Naive thymus-derived CD4-positive, alpha-beta T cell (primary cell): ENCODE measurements at regions not wholly inside any gene's neighbourhood (a gene's known extent, or its start where the extent isn't known, plus 50 kb on each side); places are given as distances from the start of the nearest gene placed in this dataset.

Source experiments
- ATAC-seq: fragments of 150-1000 bp; cut with Tn5 transposase; 2 replicates; pipeline ENCODE4 v1.10.0; 2021; ENCODE audit warnings: mild to moderate bottlenecking, moderate library complexity
- CTCF ChIA-PET: fragments of 350-600 bp; sonication (Branson Sonifier 250); formaldehyde crosslinking; loops from one replicate; lab custom pipeline; 2021; ENCODE audit warnings: antibody characterized with exemption; lab: Charles Lee
- POLR2A ChIA-PET: fragments of 350-600 bp; sonication (Branson Sonifier 250); formaldehyde crosslinking; loops from one replicate; lab custom pipeline; 2021; ENCODE audit warnings: antibody characterized with exemption, inconsistent platforms; lab: Charles Lee
- DNase-seq, 9 donors: peaks; one replicate each; pipeline versions ENCODE4 v3.0.0 to v3.0.0-alpha.2; 2020 to 2022; ENCODE audit warnings: mixed read lengths in 1 of 9
- H3K27ac ChIP-seq: one replicate; pipeline ENCODE4 v1.7.0; 2013; ENCODE audit warnings: mild to moderate bottlenecking, low read depth, low read length, moderate library complexity
- H3K27me3 ChIP-seq, 2 donors: one replicate each; pipeline ENCODE4 v1.7.0; 2013; ENCODE audit warnings: low read length in 2 of 2, mild to moderate bottlenecking in 2 of 2, moderate library complexity in 2 of 2; ENCODE audit not compliant: control insufficient read depth in 2 of 2, insufficient read depth in 2 of 2
- H3K36me3 ChIP-seq, 3 experiments: 1 replicate in 2 of 3; 2 replicates in 1 of 3; pipeline ENCODE4 v1.7.0; 2013; ENCODE audit warnings: low read length in 3 of 3, mild to moderate bottlenecking in 3 of 3, moderate library complexity in 1 of 3; ENCODE audit not compliant: insufficient read depth in 3 of 3, control insufficient read depth in 2 of 3
- H3K4me1 ChIP-seq, 2 donors: one replicate each; pipeline ENCODE4 v1.7.0; 2013; ENCODE audit warnings: low read length in 2 of 2, mild to moderate bottlenecking in 2 of 2, moderate library complexity in 1 of 2; ENCODE audit not compliant: control insufficient read depth in 2 of 2, insufficient read depth in 2 of 2
- H3K4me3 ChIP-seq: 2 replicates; pipeline ENCODE4 v1.7.0; 2013; ENCODE audit warnings: mild to moderate bottlenecking, low read length
- H3K9me3 ChIP-seq, 3 experiments: 1 replicate in 2 of 3; 2 replicates in 1 of 3; pipeline ENCODE4 v1.7.0; 2013; ENCODE audit warnings: low read length in 3 of 3; ENCODE audit not compliant: control insufficient read depth in 2 of 3
- H3K27ac Mint-ChIP-seq, 9 donors: one replicate each; pipeline ENCODE4 v1.8.0; 2020 to 2022; ENCODE audit warnings: mixed read lengths in 9 of 9, mild to moderate bottlenecking in 8 of 9, moderate library complexity in 5 of 9, inconsistent platforms in 2 of 9
- H3K27me3 Mint-ChIP-seq, 5 donors: one replicate each; pipeline ENCODE4 v1.8.0; 2021 to 2022; ENCODE audit warnings: mixed read lengths in 5 of 5, mild to moderate bottlenecking in 1 of 5
- H3K36me3 Mint-ChIP-seq, 5 donors: one replicate each; pipeline ENCODE4 v1.8.0; 2020 to 2022; ENCODE audit warnings: mixed read lengths in 5 of 5, mild to moderate bottlenecking in 3 of 5, inconsistent platforms in 1 of 5
- H3K4me1 Mint-ChIP-seq, 7 donors: one replicate each; pipeline ENCODE4 v1.8.0; 2020 to 2022; ENCODE audit warnings: mixed read lengths in 7 of 7, mild to moderate bottlenecking in 3 of 7, inconsistent platforms in 1 of 7
- H3K4me3 Mint-ChIP-seq, 10 donors: one replicate each; pipeline ENCODE4 v1.8.0; 2020 to 2022; ENCODE audit warnings: mild to moderate bottlenecking in 10 of 10, mixed read lengths in 10 of 10, moderate library complexity in 6 of 10, inconsistent platforms in 2 of 10
- H3K9me3 Mint-ChIP-seq, 11 donors: one replicate each; pipeline ENCODE4 v1.8.0; 2020 to 2022; ENCODE audit warnings: mixed read lengths in 11 of 11, mild to moderate bottlenecking in 4 of 11, inconsistent platforms in 1 of 11, moderate library complexity in 1 of 11
- intact Hi-C, 2 donors: fragments of 100-400 bp; cut with micrococcal nuclease; formaldehyde crosslinking; loops; one replicate each; pipeline ENCODE4 v1.15.1; 2023

DNA sequence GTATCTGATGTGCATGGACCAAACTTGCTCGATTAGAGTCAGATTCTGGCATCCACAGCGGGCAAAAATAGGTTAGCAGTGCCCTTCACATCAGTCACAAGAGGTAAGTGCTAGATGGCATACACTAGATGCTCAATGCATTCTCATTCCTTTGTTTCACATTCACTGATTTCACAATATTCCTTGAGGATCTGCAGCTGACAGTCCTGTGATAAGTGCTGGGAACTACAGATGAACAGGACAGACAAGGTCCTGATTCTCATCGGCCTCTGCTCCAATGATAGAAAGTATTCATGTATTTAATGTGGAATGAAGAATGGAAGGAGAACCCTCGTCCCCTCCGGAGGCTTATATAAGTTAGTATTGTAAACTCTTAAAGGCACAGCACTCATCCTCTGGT is 96.8 kb upstream of the SERPINE2 start:
- peaks cover 14 to 36% (median 31%) of the 10 kb centered on the region in 5 donors for H3K27me3 Mint-ChIP-seq
- Histone ChIP-seq H3K36me3 (no peaks in the 10 kb centered on the region), H3K4me3 (no peak overlapping the region), H3K4me1 (no peaks in the 10 kb centered on the region), H3K27ac (no peak overlapping the region), H3K27me3 (no peaks in the 10 kb centered on the region), H3K9me3 (no peaks in the 10 kb centered on the region)
- H3K36me3 Mint-ChIP-seq = no peaks in the 10 kb centered on the region
- ChIA-PET CTCF (no interaction called here), POLR2A (no interaction called here)
- H3K9me3 Mint-ChIP-seq = no peaks in the 10 kb centered on the region
- no peaks in the 10 kb centered on the region for H3K4me1 Mint-ChIP-seq
- intact Hi-C loops = no loop called here
- H3K27ac Mint-ChIP-seq = no peak overlapping the region
- H3K4me3 Mint-ChIP-seq = no peak overlapping the region
- no peak for DNase-seq
- ATAC-seq = no peak

GRCh38 chr2:224134003-224134734 is 95.1 kb upstream of the SERPINE2 start:
- H3K27ac Mint-ChIP-seq = no peak overlapping the region
- Histone ChIP-seq H3K27ac (no peak overlapping the region), H3K9me3 (no peaks in the 10 kb centered on the region), H3K36me3 (no peaks in the 10 kb centered on the region), H3K4me1 (no peaks in the 10 kb centered on the region), H3K27me3 (no peaks in the 10 kb centered on the region), H3K4me3 (no peak overlapping the region)
- H3K9me3 Mint-ChIP-seq = no peaks in the 10 kb centered on the region
- no peak for DNase-seq
- no peak overlapping the region for H3K4me3 Mint-ChIP-seq
- intact Hi-C loops = no loop called here
- ATAC-seq = no peak
- ChIA-PET CTCF (no interaction called here), POLR2A (no interaction called here)
- no peaks in the 10 kb centered on the region for H3K4me1 Mint-ChIP-seq
- H3K36me3 Mint-ChIP-seq = no peaks in the 10 kb centered on the region
- peaks cover 12 to 33% (median 29%) of the 10 kb centered on the region in 5 donors for H3K27me3 Mint-ChIP-seq

DNA sequence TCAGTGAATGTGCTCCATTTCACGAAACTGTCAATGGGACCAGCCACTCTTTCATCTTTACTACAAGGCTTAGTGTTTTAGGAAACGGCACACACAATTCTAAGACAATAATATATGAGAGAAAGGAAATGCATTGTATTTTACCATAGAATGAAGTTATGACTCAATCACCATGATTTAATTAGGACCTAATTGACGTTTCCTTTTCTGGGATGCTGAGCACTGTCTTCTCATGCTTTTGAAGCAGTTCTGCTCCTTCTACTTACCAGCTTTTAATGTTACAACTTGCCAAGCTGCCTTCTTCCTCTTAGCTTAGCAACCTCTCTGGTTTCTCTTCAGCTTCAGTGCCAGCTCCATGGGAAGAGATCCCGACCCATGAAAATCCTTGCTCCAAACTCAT is 94.3 kb upstream of the SERPINE2 start:
- Histone ChIP-seq H3K27ac (no peak overlapping the region), H3K27me3 (no peaks in the 10 kb centered on the region), H3K36me3 (no peaks in the 10 kb centered on the region), H3K4me3 (no peak overlapping the region), H3K4me1 (no peaks in the 10 kb centered on the region), H3K9me3 (no peaks in the 10 kb centered on the region)
- Mint-ChIP-seq H3K27me3 (peaks cover 16 to 31% (median 28%) of the 10 kb centered on the region in 5 donors), H3K9me3 (no peaks in the 10 kb centered on the region), H3K4me3 (no peak overlapping the region), H3K36me3 (no peaks in the 10 kb centered on the region), H3K4me1 (no peaks in the 10 kb centered on the region), H3K27ac (no peak overlapping the region)
- ChIA-PET CTCF (no interaction called here), POLR2A (no interaction called here)
- intact Hi-C loops = no loop called here
- ATAC-seq (no peak), DNase-seq (no peak)

DNA sequence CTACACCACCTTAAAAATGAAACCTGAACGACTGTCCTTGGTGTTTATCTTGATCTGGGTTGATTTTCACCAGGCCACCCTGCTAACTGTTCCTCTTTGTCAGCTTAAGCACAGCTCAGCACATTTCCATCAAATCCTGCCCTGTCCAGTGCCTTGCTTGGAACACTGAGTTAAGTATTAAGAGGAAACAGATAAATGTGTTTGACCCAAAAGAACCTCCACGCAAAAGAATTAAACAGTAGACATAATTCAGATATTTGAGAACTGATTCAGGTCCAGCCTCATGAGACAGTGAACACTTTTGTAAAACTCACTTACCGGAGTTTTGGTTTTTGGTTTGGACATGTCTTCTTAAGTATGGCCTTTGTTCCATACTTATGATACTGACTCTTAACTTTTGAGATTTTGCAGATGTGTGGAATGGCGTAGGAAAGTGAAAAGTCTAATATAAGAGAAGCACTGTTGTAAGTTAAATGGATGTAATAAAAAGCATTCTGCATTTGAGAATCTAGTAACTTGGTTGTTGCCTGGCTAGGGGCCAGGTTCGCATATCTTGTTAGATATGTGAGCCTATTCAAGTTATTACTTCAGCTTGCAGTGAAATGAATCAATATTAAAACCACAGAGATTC is 88.9 kb upstream of the SERPINE2 start:
- Mint-ChIP-seq H3K36me3 (no peaks in the 10 kb centered on the region), H3K4me3 (no peak overlapping the region), H3K27ac (no peak overlapping the region), H3K4me1 (no peaks in the 10 kb centered on the region), H3K27me3 (peaks cover 4 to 29% (median 16%) of the 10 kb centered on the region in 5 donors), H3K9me3 (peaks cover 0 to 3% (median 0%) of the 10 kb centered on the region in 11 donors)
- CTCF ChIA-PET = no interaction called here
- intact Hi-C loops = loop anchor here in 1 of 2 donors (10.0 kb wide), 1 partner anchor 133 kb away; no protein-coding TSS in a partner anchor
- no peaks in the 10 kb centered on the region for H3K36me3 ChIP-seq
- H3K27ac ChIP-seq = no peak overlapping the region
- POLR2A ChIA-PET = no interaction called here
- ATAC-seq = no peak
- no peak overlapping the region for H3K4me3 ChIP-seq
- DNase-seq = no peak
- H3K9me3 ChIP-seq = no peaks in the 10 kb centered on the region
- no peaks in the 10 kb centered on the region for H3K27me3 ChIP-seq
- no peaks in the 10 kb centered on the region for H3K4me1 ChIP-seq

GRCh38 chr2:224126440-224126839 is 87.4 kb upstream of the SERPINE2 start:
- ChIA-PET POLR2A (no interaction called here), CTCF (no interaction called here)
- no peak overlapping the region for H3K4me3 ChIP-seq
- no peaks in the 10 kb centered on the region for H3K9me3 ChIP-seq
- no peaks in the 10 kb centered on the region for H3K36me3 ChIP-seq
- H3K27me3 ChIP-seq = no peaks in the 10 kb centered on the region
- no peak for DNase-seq
- Mint-ChIP-seq H3K36me3 (no peaks in the 10 kb centered on the region), H3K4me3 (no peak overlapping the region), H3K9me3 (peaks cover 0 to 4% (median 2%) of the 10 kb centered on the region in 11 donors), H3K27ac (no peak overlapping the region), H3K4me1 (no peaks in the 10 kb centered on the region), H3K27me3 (peaks cover 0 to 16% (median 10%) of the 10 kb centered on the region in 5 donors)
- ATAC-seq = no peak
- H3K4me1 ChIP-seq = no peaks in the 10 kb centered on the region
- no peak overlapping the region for H3K27ac ChIP-seq
- intact Hi-C loops = loop anchor here in 1 of 2 donors (10.0 kb wide), 1 partner anchor 132 kb away; no protein-coding TSS in a partner anchor

GRCh38 chr2:224126003-224126402 is 86.9 kb upstream of the SERPINE2 start:
- Mint-ChIP-seq H3K27me3 (peaks cover 0 to 19% (median 6%) of the 10 kb centered on the region in 5 donors), H3K27ac (no peak overlapping the region), H3K4me3 (no peak overlapping the region), H3K36me3 (no peaks in the 10 kb centered on the region), H3K4me1 (no peaks in the 10 kb centered on the region), H3K9me3 (peaks cover 0 to 7% (median 3%) of the 10 kb centered on the region in 11 donors)
- intact Hi-C loops = loop anchor here in 1 of 2 donors (10.0 kb wide), 1 partner anchor 131 kb away; no protein-coding TSS in a partner anchor
- Histone ChIP-seq H3K4me1 (no peaks in the 10 kb centered on the region), H3K27ac (no peak overlapping the region), H3K9me3 (no peaks in the 10 kb centered on the region), H3K36me3 (no peaks in the 10 kb centered on the region), H3K4me3 (no peak overlapping the region), H3K27me3 (no peaks in the 10 kb centered on the region)
- ChIA-PET CTCF (no interaction called here), POLR2A (no interaction called here)
- no peak for DNase-seq
- no peak for ATAC-seq
